Activated CD4-positive, alpha-beta T cell treated with anti-CD3 and anti-CD28 coated beads for 36 hours (primary cell): ENCODE measurements at regions not wholly inside any gene's neighbourhood (a gene's known extent, or its start where the extent isn't known, plus 50 kb on each side); places are given as distances from the start of the nearest gene placed in this dataset.

Experiments used
- ATAC-seq: fragments of 200-7000 bp; cut with Tn5 transposase; one replicate; pipeline ENCODE4 v1.10.0; 2021; ENCODE audit warnings: mild to moderate bottlenecking, moderate library complexity
- CTCF ChIA-PET: fragments of 350-600 bp; sonication (Branson Sonifier 250); formaldehyde crosslinking; loops from one replicate; lab custom pipeline; 2021; ENCODE audit warnings: antibody characterized with exemption; lab: Charles Lee
- POLR2A ChIA-PET: fragments of 350-600 bp; sonication (Branson Sonifier 250); formaldehyde crosslinking; loops from one replicate; lab custom pipeline; 2021; ENCODE audit warnings: antibody characterized with exemption, inconsistent platforms; lab: Charles Lee
- DNase-seq: peaks from one replicate; pipeline ENCODE4 v3.0.0-alpha.2; 2020
- H3K27ac Mint-ChIP-seq: one replicate; pipeline ENCODE4 v1.8.0; 2021; ENCODE audit warnings: mixed read lengths
- H3K27me3 Mint-ChIP-seq: one replicate; pipeline ENCODE4 v1.8.0; 2021; ENCODE audit warnings: mixed read lengths
- H3K36me3 Mint-ChIP-seq: one replicate; pipeline ENCODE4 v1.8.0; 2021; ENCODE audit warnings: low read depth, mixed read lengths
- H3K4me1 Mint-ChIP-seq: one replicate; pipeline ENCODE4 v1.8.0; 2021; ENCODE audit warnings: mixed read lengths
- H3K4me3 Mint-ChIP-seq: one replicate; pipeline ENCODE4 v1.8.0; 2021; ENCODE audit warnings: mild to moderate bottlenecking, moderate library complexity, mixed read lengths
- H3K9me3 Mint-ChIP-seq: one replicate; pipeline ENCODE4 v1.8.0; 2021; ENCODE audit warnings: low read depth, mixed read lengths
- intact Hi-C, 2 experiments: fragments of 100-400 bp; cut with DNase I in 1 of 2; cut with micrococcal nuclease in 1 of 2; formaldehyde crosslinking; loops; one replicate each; pipeline versions ENCODE4 v1.14.2 to v1.15.1; 2022 to 2024; cut with DNase I, micrococcal nuclease

DNA sequence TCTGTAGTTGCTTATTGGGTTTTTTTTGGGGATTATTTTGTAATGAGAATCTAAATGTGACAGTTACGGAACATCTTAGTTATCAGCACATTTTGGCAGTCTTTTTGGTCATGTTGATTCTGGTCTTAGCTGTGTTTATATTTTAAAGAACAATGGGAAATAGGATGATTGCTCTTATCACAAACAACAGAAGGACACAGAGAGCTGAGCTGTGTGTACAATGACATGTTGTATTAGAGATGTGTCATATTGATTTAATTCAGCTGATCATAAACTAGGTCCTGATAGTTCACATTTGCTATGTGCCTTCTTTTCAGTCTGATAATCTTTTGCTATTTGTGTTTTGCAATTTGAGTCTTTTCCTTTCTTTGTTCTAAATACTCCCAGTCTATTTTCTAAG is 781.7 kb downstream of the TRHDE start:
- no peaks in the 10 kb centered on the region for H3K4me1 Mint-ChIP-seq
- CTCF ChIA-PET, result interaction anchor here (0.5 kb wide), 1 partner anchor 441 kb away, joined by 3 read pairs; no protein-coding TSS in a partner anchor

DNA sequence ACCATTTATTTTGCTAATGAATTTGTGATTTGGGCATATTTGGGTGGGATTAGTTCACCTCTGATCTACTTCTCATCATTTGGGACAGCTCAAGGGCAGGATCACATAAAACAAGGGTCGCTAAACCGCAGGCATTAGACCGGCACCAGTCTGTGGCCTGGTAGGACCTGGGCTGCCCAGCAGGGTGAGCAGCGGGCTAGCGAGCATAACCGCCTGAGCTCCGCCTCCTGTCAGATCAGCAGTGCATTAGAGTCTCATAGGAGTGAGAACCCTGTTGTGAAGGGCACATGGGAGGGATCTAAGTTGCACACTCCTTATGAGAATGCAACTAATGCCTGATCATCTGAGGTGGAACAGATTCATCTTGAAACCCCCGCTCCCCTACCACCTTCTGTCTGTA is 785.3 kb downstream of the TRHDE start:
- intact Hi-C loops, result no loop called here
- no peak overlapping the region for H3K27ac Mint-ChIP-seq
- peaks cover 8% of the 10 kb centered on the region for H3K9me3 Mint-ChIP-seq
- H3K4me3 Mint-ChIP-seq, result no peak overlapping the region
- no peaks in the 10 kb centered on the region for H3K4me1 Mint-ChIP-seq
- no peak for DNase-seq
- POLR2A ChIA-PET, result no interaction called here
- CTCF ChIA-PET, result interaction anchor here (0.9 kb wide), 1 partner anchor 305 kb away, joined by 3 read pairs; no protein-coding TSS in a partner anchor
- no peak for ATAC-seq
- no peaks in the 10 kb centered on the region for H3K36me3 Mint-ChIP-seq
- no peaks in the 10 kb centered on the region for H3K27me3 Mint-ChIP-seq

More for the DNA sequence above, 781.7 kb downstream of the TRHDE start:
- Mint-ChIP-seq H3K36me3 (no peaks in the 10 kb centered on the region), H3K27ac (no peak overlapping the region), H3K9me3 (peaks cover 2% of the 10 kb centered on the region), H3K27me3 (no peaks in the 10 kb centered on the region), H3K4me3 (no peak overlapping the region)
- DNase-seq (no peak), ATAC-seq (no peak)
- POLR2A ChIA-PET, result no interaction called here
- intact Hi-C loops, result no loop called here

DNA sequence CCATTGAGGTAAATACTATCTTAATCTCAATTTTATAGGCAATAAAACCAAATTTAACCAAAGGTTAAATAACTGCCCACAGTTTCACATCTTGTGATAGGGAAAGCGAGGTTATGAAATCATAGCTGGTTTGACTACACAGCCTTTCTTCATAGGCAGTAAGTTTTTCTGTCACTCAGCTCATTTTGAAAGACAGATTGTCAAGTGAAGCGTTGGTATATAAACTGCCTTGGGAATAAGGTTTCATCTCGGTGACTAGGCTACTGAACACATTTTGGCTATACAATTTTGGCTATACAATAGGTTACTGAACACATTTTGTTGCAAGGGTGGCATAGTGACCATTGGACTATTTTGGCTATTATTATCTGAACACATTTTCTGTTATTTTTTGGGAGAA is 793.7 kb downstream of the TRHDE start:
- intact Hi-C loops, result no loop called here
- peaks cover 9% of the 10 kb centered on the region for H3K9me3 Mint-ChIP-seq
- CTCF ChIA-PET, result no interaction called here

DNA sequence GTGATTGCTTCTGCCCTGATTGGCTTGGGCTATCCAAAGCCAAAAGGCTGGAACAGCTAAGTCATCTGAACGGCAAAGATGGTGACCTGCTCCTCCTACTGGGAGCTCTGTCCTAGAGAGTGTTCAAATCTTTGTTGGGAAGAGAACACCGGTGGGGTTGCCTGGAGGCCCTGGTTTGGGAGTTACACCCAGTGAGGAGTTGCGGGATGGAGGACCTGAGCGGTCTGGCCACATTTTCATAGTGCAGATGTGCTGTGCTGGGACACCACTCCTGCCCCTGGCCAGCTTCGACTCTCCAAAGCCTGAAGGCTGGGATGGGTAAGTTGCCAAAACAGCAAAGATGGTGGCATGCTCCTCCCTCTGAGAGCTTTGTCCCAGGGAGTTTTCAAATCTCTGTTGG is 795.4 kb downstream of the TRHDE start:
- intact Hi-C loops, result no loop called here
- Mint-ChIP-seq H3K27ac (no peak overlapping the region), H3K36me3 (no peaks in the 10 kb centered on the region), H3K4me3 (no peak overlapping the region), H3K27me3 (no peaks in the 10 kb centered on the region), H3K9me3 (peaks cover 15% of the 10 kb centered on the region), H3K4me1 (no peaks in the 10 kb centered on the region)
- ChIA-PET POLR2A (no interaction called here), CTCF (interaction anchor here (0.7 kb wide), 1 partner anchor 36 kb away, joined by 4 read pairs; no protein-coding TSS in a partner anchor)
- no peak for DNase-seq
- ATAC-seq, result no peak

More for the DNA sequence above, 793.7 kb downstream of the TRHDE start:
- POLR2A ChIA-PET, result no interaction called here
- H3K27ac Mint-ChIP-seq, result no peak overlapping the region
- no peaks in the 10 kb centered on the region for H3K36me3 Mint-ChIP-seq
- no peak overlapping the region for H3K4me3 Mint-ChIP-seq
- ATAC-seq (no peak), DNase-seq (no peak)
- H3K4me1 Mint-ChIP-seq, result no peaks in the 10 kb centered on the region
- no peaks in the 10 kb centered on the region for H3K27me3 Mint-ChIP-seq

DNA sequence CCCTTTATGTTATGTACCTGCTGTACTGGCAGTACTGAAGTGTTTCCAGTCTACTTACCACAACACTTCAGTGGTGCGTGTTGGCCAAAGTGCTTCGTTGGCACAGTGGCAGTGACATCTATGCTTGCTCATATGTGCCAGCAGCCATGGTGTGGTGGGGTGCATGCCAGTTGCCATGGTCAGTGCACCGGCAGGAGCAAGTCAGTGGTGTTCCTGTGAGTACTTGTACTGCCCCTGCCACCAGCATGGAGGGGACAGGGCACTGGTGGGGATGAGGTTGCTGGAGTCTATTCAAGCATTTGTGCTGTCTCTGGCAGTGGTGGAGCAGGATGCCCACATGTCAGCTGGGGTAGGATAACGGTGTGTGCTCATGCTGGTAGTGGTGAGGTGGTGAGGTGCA is 800.0 kb downstream of the TRHDE start:
- Mint-ChIP-seq H3K9me3 (peaks cover 19% of the 10 kb centered on the region), H3K27me3 (no peaks in the 10 kb centered on the region), H3K4me1 (no peaks in the 10 kb centered on the region), H3K4me3 (no peak overlapping the region), H3K36me3 (no peaks in the 10 kb centered on the region), H3K27ac (no peak overlapping the region)
- ChIA-PET CTCF (no interaction called here), POLR2A (no interaction called here)
- DNase-seq, result no peak
- intact Hi-C loops, result no loop called here
- no peak for ATAC-seq

DNA sequence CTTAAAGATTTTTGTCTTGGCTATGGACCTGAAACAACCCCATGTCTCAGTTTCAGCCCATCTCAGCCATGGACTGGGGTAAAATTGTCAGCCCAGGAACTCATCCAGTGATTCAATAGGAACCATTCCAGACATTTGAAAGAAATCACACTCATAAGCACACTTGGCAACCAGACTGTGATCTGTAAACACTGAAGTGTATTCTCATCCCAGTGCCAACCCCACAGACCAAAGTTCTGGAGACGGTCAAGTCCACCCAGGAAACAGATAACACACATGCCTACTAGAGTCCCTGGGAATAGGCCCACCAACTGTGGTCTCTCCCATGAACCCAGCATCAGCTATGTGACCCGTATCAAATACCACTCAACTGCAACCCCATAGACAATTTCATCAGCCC is 804.6 kb downstream of the TRHDE start:
- H3K9me3 Mint-ChIP-seq, result peaks cover 15% of the 10 kb centered on the region
- no peak overlapping the region for H3K4me3 Mint-ChIP-seq
- CTCF ChIA-PET, result interaction anchor here (0.6 kb wide), 1 partner anchor 8 kb away, joined by 3 read pairs; no protein-coding TSS in a partner anchor
- intact Hi-C loops, result no loop called here
- no peaks in the 10 kb centered on the region for H3K36me3 Mint-ChIP-seq
- no peaks in the 10 kb centered on the region for H3K4me1 Mint-ChIP-seq
- ATAC-seq, result no peak
- H3K27ac Mint-ChIP-seq, result no peak overlapping the region
- DNase-seq, result no peak
- POLR2A ChIA-PET, result no interaction called here
- no peaks in the 10 kb centered on the region for H3K27me3 Mint-ChIP-seq

DNA sequence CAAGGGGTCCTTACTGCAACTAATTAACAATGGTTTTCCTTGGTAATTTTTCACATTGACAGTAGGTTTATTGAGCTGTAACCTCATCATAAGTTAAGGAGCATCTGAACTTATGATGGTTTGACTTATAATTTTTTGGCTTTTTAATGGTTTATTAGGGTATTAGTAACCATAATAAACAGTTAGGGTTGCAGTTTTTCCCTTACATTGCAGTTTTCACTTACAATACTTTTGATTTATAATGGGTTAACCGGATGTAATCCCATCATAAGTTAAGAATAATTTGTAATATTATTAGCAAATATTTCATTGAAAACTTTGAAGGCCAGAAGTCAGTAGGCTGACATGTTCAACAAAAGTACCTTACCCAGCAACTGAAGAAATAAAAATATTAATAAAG is 811.6 kb downstream of the TRHDE start:
- Mint-ChIP-seq H3K27ac (no peak overlapping the region), H3K4me3 (no peak overlapping the region), H3K36me3 (no peaks in the 10 kb centered on the region), H3K4me1 (no peaks in the 10 kb centered on the region), H3K27me3 (no peaks in the 10 kb centered on the region), H3K9me3 (peaks cover 20% of the 10 kb centered on the region)
- DNase-seq (no peak), ATAC-seq (no peak)
- POLR2A ChIA-PET, result no interaction called here
- intact Hi-C loops, result no loop called here
- CTCF ChIA-PET, result no interaction called here

DNA sequence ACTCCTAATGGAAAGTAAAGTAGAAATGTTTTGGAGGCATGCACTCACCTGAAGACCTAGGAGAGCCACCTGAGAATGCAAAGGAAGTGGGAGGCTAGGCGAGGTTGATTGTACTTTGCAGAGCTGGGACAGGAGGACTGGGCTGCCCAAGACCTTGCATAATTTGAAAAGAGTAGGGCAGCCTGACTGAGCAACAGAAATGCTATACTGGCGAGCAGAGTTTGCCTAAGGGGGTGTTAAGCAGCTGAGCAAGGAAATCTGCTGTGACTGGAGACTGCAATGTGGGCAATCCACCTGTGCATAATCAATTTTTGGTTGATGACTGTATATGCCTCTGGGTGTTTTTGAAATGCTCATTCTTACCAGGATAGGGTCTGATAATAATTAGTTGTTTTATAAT is 834.1 kb downstream of the TRHDE start:
- DNase-seq (no peak), ATAC-seq (no peak)
- intact Hi-C loops, result no loop called here
- Mint-ChIP-seq H3K4me3 (no peak overlapping the region), H3K27me3 (no peaks in the 10 kb centered on the region), H3K4me1 (no peaks in the 10 kb centered on the region), H3K9me3 (peaks cover 6% of the 10 kb centered on the region), H3K27ac (no peak overlapping the region), H3K36me3 (no peaks in the 10 kb centered on the region)
- CTCF ChIA-PET, result no interaction called here
- POLR2A ChIA-PET, result no interaction called here

DNA sequence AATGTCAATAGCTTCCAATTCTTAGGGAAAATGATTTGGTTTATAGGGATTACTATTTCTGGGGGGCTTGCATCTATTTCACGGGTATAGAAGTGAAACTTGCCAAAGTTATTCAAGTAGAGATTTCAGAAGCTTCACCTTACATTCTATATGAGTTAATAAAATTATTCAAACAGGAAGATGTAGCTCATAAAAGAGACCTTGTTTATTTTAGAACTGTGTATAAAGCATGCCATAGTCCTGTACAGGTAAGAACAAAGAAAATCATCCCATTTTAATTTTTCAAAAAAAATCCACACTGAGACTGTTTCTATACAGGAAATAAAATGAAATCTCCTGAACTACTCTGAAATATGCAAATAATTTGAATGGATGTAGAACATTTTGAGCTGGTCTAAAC is 834.7 kb downstream of the TRHDE start:
- DNase-seq (no peak), ATAC-seq (no peak)
- no peak overlapping the region for H3K4me3 Mint-ChIP-seq
- H3K9me3 Mint-ChIP-seq, result peaks cover 6% of the 10 kb centered on the region
- H3K27me3 Mint-ChIP-seq, result no peaks in the 10 kb centered on the region
- intact Hi-C loops, result no loop called here
- H3K4me1 Mint-ChIP-seq, result no peaks in the 10 kb centered on the region
- H3K27ac Mint-ChIP-seq, result no peak overlapping the region
- no peaks in the 10 kb centered on the region for H3K36me3 Mint-ChIP-seq
- CTCF ChIA-PET, result no interaction called here
- POLR2A ChIA-PET, result no interaction called here

DNA sequence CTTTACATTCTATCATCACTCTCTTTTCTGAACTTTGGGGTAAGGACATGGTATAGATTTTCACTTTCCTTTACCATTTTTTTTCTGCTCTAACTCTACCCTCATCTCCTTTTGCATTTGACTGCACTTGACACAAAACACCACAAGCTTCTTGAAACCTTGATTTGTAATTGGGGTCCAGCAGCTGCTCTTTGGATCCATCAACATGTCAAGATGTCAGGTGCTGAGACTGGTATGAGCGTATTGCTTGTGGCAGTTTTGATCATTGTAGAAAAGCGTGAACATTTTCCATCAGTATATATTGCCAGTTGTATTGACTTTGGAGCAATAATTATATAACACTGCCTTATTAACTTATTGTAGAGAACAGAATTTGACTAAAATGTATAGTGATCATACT is 838.6 kb downstream of the TRHDE start:
- POLR2A ChIA-PET, result no interaction called here

DNA sequence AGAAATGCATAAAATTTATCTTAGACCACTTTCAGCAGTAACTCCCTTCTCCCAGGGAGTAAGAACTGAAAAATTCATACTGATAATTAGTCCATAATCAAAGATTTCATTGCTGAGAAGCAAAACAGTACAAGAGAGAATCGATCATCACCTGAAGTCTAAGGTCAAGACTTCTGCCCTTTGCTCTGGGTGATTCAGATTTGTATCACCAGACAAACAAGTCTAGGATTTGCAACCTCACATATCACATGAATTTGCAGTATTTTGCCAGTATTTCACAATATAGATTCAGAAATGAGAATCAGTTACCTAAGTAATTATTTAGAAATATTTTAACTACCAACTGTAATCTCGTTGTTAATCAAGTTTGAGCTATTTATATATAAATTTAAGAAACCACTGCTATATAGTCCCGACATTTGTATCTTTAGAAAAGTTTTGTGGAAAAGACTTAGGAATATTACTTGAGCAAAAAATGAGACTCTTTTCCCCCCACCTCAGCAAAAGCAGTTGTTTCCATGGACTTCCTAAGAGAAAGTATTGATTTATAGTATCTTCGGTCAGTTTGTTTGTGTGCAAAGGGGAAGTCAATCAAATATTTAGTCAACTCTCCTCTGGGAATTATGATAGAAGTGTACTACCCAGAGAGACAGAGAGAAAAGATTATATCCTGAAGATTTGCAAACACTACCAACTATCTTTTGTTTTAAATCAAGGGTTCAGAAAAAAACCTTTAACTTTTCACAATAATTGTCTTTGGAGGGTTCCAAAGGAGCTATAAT is 840.1 kb downstream of the TRHDE start:
- Mint-ChIP-seq H3K9me3 (no peaks in the 10 kb centered on the region), H3K36me3 (no peaks in the 10 kb centered on the region), H3K4me3 (no peak overlapping the region), H3K4me1 (no peaks in the 10 kb centered on the region), H3K27ac (no peak overlapping the region), H3K27me3 (no peaks in the 10 kb centered on the region)
- CTCF ChIA-PET, result no interaction called here
- POLR2A ChIA-PET, result no interaction called here
- intact Hi-C loops, result no loop called here
- ATAC-seq (no peak), DNase-seq (no peak)

More for the DNA sequence above, 838.6 kb downstream of the TRHDE start:
- intact Hi-C loops, result no loop called here
- ATAC-seq (no peak), DNase-seq (no peak)
- Mint-ChIP-seq H3K27me3 (no peaks in the 10 kb centered on the region), H3K27ac (no peak overlapping the region), H3K9me3 (no peaks in the 10 kb centered on the region), H3K4me1 (no peaks in the 10 kb centered on the region), H3K4me3 (no peak overlapping the region), H3K36me3 (no peaks in the 10 kb centered on the region)
- CTCF ChIA-PET, result no interaction called here

DNA sequence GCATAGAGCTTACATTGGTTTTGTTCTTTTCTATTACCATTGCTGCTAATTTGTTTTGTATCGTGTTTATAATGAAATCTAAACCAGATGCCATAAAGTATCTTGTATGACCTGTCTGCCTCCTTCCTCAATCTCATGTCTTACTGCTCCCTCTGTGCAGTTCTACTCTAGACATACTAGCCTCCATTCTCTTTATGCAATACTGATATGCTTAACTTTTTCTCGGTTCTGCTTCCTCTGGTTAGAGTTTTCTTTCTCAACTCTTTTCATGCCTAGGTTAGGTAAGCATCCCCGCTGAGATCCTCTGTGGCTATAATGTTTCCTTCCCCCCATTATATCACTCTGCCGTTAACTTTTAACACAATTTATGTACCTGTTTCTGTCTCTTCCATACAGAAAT is 852.3 kb downstream of the TRHDE start:
- ATAC-seq (no peak), DNase-seq (no peak)
- Mint-ChIP-seq H3K27ac (no peak overlapping the region), H3K36me3 (no peaks in the 10 kb centered on the region), H3K9me3 (peaks cover 6% of the 10 kb centered on the region), H3K27me3 (no peaks in the 10 kb centered on the region), H3K4me1 (no peaks in the 10 kb centered on the region), H3K4me3 (no peak overlapping the region)
- intact Hi-C loops, result no loop called here
- ChIA-PET POLR2A (no interaction called here), CTCF (no interaction called here)
